Natural killer cell (primary cell): ENCODE measurements at regions not wholly inside any gene's neighbourhood (a gene's known extent, or its start where the extent isn't known, plus 50 kb on each side); places are given as distances from the start of the nearest gene placed in this dataset.

Source experiments
- ATAC-seq, 3 donors: fragments of 150-1000 bp in 2 of 3; fragments of 200-7000 bp in 1 of 3; cut with Tn5 transposase; 1 replicate in 1 of 3; 2 replicates in 2 of 3; pipeline ENCODE4 v1.10.0; 2021; ENCODE audit warnings: mild to moderate bottlenecking in 2 of 3, moderate library complexity in 2 of 3
- DNase-seq, 2 donors: peaks; one replicate each; pipeline versions ENCODE4 v3.0.0 to v3.0.0-alpha.2; 2013 to 2021; ENCODE audit warnings: mixed read lengths in 1 of 2
- H3K27ac ChIP-seq: one replicate; pipeline ENCODE4 v1.5.1; 2013; ENCODE audit warnings: mild to moderate bottlenecking, low read length
- H3K27me3 ChIP-seq: one replicate; pipeline ENCODE4 v1.6.1; 2013; ENCODE audit warnings: low read length; ENCODE audit not compliant: control insufficient read depth, insufficient read depth
- H3K36me3 ChIP-seq: one replicate; pipeline ENCODE4 v1.6.1; 2013; ENCODE audit warnings: low read length; ENCODE audit not compliant: control insufficient read depth, insufficient read depth
- H3K4me1 ChIP-seq: one replicate; pipeline ENCODE4 v1.6.1; 2013; ENCODE audit warnings: low read length; ENCODE audit not compliant: control insufficient read depth, insufficient read depth
- H3K4me3 ChIP-seq: one replicate; pipeline ENCODE4 v1.5.1; 2013; ENCODE audit warnings: low read length
- H3K9me3 ChIP-seq: one replicate; pipeline ENCODE4 v1.6.1; 2013; ENCODE audit warnings: low read length; ENCODE audit not compliant: control insufficient read depth, insufficient read depth
- H3K27ac Mint-ChIP-seq, 2 donors: one replicate each; pipeline ENCODE4 v1.8.0; 2022; ENCODE audit warnings: mild to moderate bottlenecking in 2 of 2, mixed read lengths in 2 of 2, moderate library complexity in 1 of 2
- H3K27me3 Mint-ChIP-seq, 2 donors: one replicate each; pipeline ENCODE4 v1.8.0; 2022; ENCODE audit warnings: low read depth in 2 of 2, mixed read lengths in 2 of 2
- H3K36me3 Mint-ChIP-seq: one replicate; pipeline ENCODE4 v1.8.0; 2022; ENCODE audit warnings: mixed read lengths
- H3K4me1 Mint-ChIP-seq, 2 donors: one replicate each; pipeline ENCODE4 v1.8.0; 2022; ENCODE audit warnings: mixed read lengths in 2 of 2
- H3K4me3 Mint-ChIP-seq: one replicate; pipeline ENCODE4 v1.8.0; 2022; ENCODE audit warnings: mild to moderate bottlenecking, moderate library complexity, mixed read lengths
- H3K9me3 Mint-ChIP-seq, 2 donors: one replicate each; pipeline ENCODE4 v1.8.0; 2022; ENCODE audit warnings: mixed read lengths in 2 of 2
- WGBS: methylation state at CpG from one replicate; pipeline ENCODE4 v1.1.7; 2013; ENCODE audit warnings: missing lambda C conversion rate; ENCODE audit not compliant: insufficient coverage; 5-methylcytosine and 5-hydroxymethylcytosine counted together
- intact Hi-C: fragments of 100-400 bp; cut with micrococcal nuclease; formaldehyde crosslinking; loops from one replicate; pipeline ENCODE4 v1.14.2; 2022
- TF ChIP-seq, protein P1 (sequence below): fragments of 200-600 bp; IDR thresholded peaks from one replicate; pipeline ENCODE4 v1.8.0; 2022; ENCODE audit warnings: antibody characterized with exemption

DNA sequence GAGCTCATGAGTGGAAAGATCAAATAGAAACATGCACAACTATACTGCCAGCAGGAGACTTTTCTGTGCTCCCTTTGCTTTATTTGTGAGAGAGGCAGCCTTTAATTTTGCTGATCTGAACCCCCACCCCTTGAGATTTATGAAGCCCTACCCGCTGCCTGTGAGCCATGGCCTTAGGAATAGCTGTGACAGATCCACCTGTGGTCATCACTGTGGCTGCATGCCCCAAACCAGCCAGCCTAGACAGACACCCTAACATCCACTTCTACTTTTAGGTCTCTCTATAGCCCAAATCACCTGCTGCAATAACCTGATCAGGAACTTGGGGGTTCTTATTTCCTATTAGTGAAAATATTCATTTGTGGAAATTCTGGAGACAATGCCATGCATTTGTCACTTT lies 196.2 kb downstream of the C1orf94 start:
- no peaks in the 10 kb centered on the region for H3K36me3 ChIP-seq
- H3K4me1 ChIP-seq = no peaks in the 10 kb centered on the region
- no peak overlapping the region for H3K4me3 ChIP-seq
- no peaks in the 10 kb centered on the region for H3K9me3 Mint-ChIP-seq
- intact Hi-C loops = no loop called here
- H3K36me3 Mint-ChIP-seq = no peaks in the 10 kb centered on the region
- no peaks in the 10 kb centered on the region for H3K9me3 ChIP-seq
- H3K27ac Mint-ChIP-seq = no peak overlapping the region
- no peak for ATAC-seq
- TF ChIP-seq, protein P1, sequence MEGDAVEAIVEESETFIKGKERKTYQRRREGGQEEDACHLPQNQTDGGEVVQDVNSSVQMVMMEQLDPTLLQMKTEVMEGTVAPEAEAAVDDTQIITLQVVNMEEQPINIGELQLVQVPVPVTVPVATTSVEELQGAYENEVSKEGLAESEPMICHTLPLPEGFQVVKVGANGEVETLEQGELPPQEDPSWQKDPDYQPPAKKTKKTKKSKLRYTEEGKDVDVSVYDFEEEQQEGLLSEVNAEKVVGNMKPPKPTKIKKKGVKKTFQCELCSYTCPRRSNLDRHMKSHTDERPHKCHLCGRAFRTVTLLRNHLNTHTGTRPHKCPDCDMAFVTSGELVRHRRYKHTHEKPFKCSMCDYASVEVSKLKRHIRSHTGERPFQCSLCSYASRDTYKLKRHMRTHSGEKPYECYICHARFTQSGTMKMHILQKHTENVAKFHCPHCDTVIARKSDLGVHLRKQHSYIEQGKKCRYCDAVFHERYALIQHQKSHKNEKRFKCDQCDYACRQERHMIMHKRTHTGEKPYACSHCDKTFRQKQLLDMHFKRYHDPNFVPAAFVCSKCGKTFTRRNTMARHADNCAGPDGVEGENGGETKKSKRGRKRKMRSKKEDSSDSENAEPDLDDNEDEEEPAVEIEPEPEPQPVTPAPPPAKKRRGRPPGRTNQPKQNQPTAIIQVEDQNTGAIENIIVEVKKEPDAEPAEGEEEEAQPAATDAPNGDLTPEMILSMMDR = no peak
- no peak overlapping the region for H3K27ac ChIP-seq
- no peaks in the 10 kb centered on the region for H3K27me3 ChIP-seq
- WGBS = 63% methylated on average over 1 of the region's 1 CpG
- no peak overlapping the region for H3K4me3 Mint-ChIP-seq
- peaks cover 17 to 38% of the 10 kb centered on the region in 2 donors for H3K27me3 Mint-ChIP-seq
- no peak for DNase-seq
- H3K4me1 Mint-ChIP-seq = no peaks in the 10 kb centered on the region

DNA sequence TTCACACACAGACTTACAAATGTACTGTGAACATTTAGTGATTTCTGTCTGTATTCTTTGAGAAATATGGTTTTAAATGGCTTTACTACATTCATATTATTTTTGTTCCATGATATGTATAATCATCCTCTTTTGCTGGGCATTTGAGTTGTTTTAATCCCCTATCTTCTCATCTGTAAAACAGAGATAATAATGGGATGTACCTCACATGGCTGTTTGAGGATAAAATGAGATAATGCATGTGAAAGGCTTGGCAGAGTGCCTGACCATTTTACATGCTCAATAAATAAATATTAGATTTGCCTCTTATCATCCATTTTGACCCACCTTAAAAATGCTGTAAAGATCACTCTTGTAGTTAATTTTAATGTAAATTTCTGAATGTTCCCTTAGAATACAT lies 197.2 kb downstream of the C1orf94 start:
- Histone ChIP-seq H3K9me3 (no peaks in the 10 kb centered on the region), H3K4me3 (no peak overlapping the region), H3K27me3 (no peaks in the 10 kb centered on the region), H3K4me1 (no peaks in the 10 kb centered on the region), H3K36me3 (no peaks in the 10 kb centered on the region), H3K27ac (no peak overlapping the region)
- intact Hi-C loops = no loop called here
- Mint-ChIP-seq H3K9me3 (no peaks in the 10 kb centered on the region), H3K27ac (no peak overlapping the region), H3K4me3 (no peak overlapping the region), H3K4me1 (no peaks in the 10 kb centered on the region), H3K36me3 (no peaks in the 10 kb centered on the region), H3K27me3 (peaks cover 16 to 43% of the 10 kb centered on the region in 2 donors)
- TF ChIP-seq, protein P1 = no peak
- no peak for ATAC-seq
- no peak for DNase-seq

DNA sequence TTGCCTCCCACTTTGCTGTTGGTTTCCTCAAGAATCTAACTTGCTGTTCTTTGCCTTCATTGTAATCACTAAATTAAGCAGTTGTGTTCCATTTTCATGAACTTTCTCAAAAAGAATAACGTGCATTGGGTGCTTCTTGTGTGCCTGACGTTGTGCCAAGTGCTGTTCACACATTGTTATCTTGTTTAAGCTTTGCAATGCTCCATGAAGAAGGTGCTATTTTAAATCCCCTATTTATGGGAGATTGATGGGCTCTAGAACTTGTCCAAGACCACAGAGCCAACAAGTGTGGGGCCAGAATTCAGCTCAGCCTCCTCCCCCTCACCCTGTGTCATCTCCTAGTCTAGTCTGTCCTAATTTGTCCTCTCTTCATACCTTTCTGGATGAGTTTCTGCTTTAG lies 199.8 kb downstream of the C1orf94 start:
- Mint-ChIP-seq H3K36me3 (no peaks in the 10 kb centered on the region), H3K4me3 (no peak overlapping the region), H3K9me3 (no peaks in the 10 kb centered on the region), H3K27me3 (peaks cover 19 to 65% of the 10 kb centered on the region in 2 donors), H3K27ac (no peak overlapping the region), H3K4me1 (no peaks in the 10 kb centered on the region)
- DNase-seq (no peak), ATAC-seq (no peak)
- Histone ChIP-seq H3K4me3 (no peak overlapping the region), H3K27ac (no peak overlapping the region), H3K4me1 (no peaks in the 10 kb centered on the region), H3K36me3 (no peaks in the 10 kb centered on the region), H3K9me3 (no peaks in the 10 kb centered on the region), H3K27me3 (no peaks in the 10 kb centered on the region)
- intact Hi-C loops = no loop called here
- WGBS = 71% methylated on average over 2 of the region's 2 CpGs
- TF ChIP-seq, protein P1 = no peak

DNA sequence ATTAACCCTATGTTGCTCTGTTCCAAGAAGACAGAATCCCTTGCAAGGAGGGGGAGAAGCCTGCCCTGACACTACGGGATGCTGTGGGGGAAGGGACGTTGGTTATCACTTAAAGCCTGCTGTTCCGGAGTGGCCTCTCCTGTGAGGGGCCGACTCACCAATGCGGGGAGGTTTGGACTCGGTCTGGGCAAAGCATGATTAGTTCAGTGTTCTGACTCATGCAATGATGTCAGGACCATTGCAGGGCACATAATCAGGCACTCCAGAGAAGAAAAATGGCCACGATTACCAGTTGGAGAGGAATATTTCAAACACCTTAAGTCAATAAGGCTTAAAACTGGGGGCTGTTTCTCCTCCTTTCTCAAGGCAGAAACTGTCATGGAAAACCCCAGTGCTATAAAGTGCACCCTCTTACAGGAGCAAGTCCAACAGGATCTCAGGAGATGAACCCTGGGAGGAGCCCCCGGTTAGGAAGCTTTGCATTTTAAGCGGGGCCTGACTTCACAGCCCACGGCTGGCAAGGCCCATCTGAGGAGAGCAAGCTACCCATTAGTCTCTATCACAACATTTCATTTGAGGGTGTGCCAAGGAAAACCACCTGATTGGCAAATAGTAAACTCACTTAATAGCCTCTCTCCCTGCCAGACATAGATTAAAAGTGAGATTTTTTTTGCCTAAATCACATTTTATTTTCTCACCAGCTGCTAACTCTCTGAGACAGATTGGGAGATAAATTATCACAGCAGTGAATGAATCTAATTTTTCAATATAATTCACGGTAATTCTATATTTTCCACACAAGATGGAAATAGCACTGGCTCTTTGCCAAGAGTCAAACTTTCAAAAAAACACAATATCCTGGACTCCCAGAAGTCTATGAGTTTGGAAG lies 202.5 kb downstream of the C1orf94 start:
- Mint-ChIP-seq H3K4me1 (no peaks in the 10 kb centered on the region), H3K27me3 (peaks cover 27 to 76% of the 10 kb centered on the region in 2 donors), H3K4me3 (no peak overlapping the region), H3K36me3 (no peaks in the 10 kb centered on the region), H3K27ac (no peak overlapping the region), H3K9me3 (no peaks in the 10 kb centered on the region)
- Histone ChIP-seq H3K36me3 (no peaks in the 10 kb centered on the region), H3K4me1 (no peaks in the 10 kb centered on the region), H3K27me3 (no peaks in the 10 kb centered on the region), H3K9me3 (no peaks in the 10 kb centered on the region), H3K4me3 (no peak overlapping the region), H3K27ac (no peak overlapping the region)
- intact Hi-C loops = no loop called here
- ATAC-seq = no peak
- no peak for DNase-seq
- 55% methylated on average over 10 of the region's 11 CpGs for WGBS
- TF ChIP-seq, protein P1 = no peak
